ENCODE measurements at regions not wholly inside any gene's neighbourhood (a gene's known extent, or its start where the extent isn't known, plus 50 kb on each side); places are given as distances from the start of the nearest gene placed in this dataset.

GRCh38 chr6:78618970-78619369 is 248.4 kb upstream of the IRAK1BP1 start:
- no peak for TF ChIP-seq EP300 (IDR thresholded peaks at IDR 0.05)
- no peak for TF ChIP-seq CTCF (IDR thresholded peaks at IDR 0.05)
- TF ChIP-seq POLR2A (IDR thresholded peaks at IDR 0.05), result no peak
- WGBS, 2 donors, result 49 to 52% methylated on average over 2 of the region's 2 CpGs
- H3K36me3 ChIP-seq, result no peaks in the 10 kb centered on the region
- H3K27me3 ChIP-seq, result no peaks in the 10 kb centered on the region
- no peak overlapping the region for H3K27ac ChIP-seq
- no peaks in the 10 kb centered on the region for H3K9me3 ChIP-seq
- H3K4me3 ChIP-seq, result no peak overlapping the region
- no peaks in the 10 kb centered on the region for H3K4me1 ChIP-seq
- no peak for DNase-seq (ENCODE audit: low spot score in 2 of 2)

GRCh38 chr6:78623554-78623953 is 243.8 kb upstream of the IRAK1BP1 start:
- DNase-seq (ENCODE audit: low spot score in 2 of 2), result no peak
- H3K9me3 ChIP-seq, result no peaks in the 10 kb centered on the region
- no peak overlapping the region for H3K27ac ChIP-seq
- no peaks in the 10 kb centered on the region for H3K4me1 ChIP-seq
- no peaks in the 10 kb centered on the region for H3K36me3 ChIP-seq
- TF ChIP-seq EP300 (IDR thresholded peaks at IDR 0.05) (no peak), POLR2A (IDR thresholded peaks at IDR 0.05) (no peak), CTCF (IDR thresholded peaks at IDR 0.05) (no peak)
- H3K4me3 ChIP-seq, result no peak overlapping the region
- no peaks in the 10 kb centered on the region for H3K27me3 ChIP-seq

DNA sequence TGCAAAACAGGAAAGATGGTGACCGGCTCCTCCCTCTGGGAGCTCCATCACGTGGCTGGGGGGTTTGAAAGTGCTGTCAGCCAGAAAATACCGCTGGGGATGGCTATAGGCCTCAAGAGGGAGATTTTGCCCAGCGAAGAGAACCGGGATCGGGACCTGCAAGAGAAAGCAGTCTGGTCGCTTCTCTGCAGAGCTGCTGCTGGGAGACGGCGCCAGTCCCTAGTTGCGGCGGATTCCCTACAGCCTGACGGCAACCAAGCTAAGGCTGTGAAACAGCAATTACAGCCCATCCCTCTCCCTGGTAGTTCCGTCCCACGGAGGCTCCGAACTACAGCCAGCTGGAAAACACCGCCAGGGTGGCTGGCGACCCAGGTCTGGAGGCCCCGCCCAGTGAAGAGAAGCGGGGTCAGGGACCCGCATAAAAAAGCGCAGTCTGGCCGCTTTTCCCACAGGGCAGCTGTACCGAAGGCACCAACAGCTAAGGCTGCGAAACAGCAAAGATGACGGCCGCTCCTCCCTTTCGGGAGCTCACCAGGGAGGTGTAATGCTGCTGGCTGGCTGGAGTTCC is 238.1 kb upstream of the IRAK1BP1 start:
- no peaks in the 10 kb centered on the region for H3K27me3 ChIP-seq
- WGBS, 2 donors, result 11 to 30% methylated on average over 26 to 27 of the region's 27 CpGs
- no peaks in the 10 kb centered on the region for H3K36me3 ChIP-seq
- no peak overlapping the region for H3K27ac ChIP-seq
- no peak for DNase-seq (ENCODE audit: low spot score in 2 of 2)
- peak overlapping the region in 3 of 4 donors; percentile 24 to 48 (median 30) for H3K4me3 ChIP-seq
- TF ChIP-seq CTCF (IDR thresholded peaks at IDR 0.05) (no peak), EP300 (IDR thresholded peaks at IDR 0.05) (no peak), POLR2A (IDR thresholded peaks at IDR 0.05) (no peak)
- H3K9me3 ChIP-seq, result no peaks in the 10 kb centered on the region
- no peaks in the 10 kb centered on the region for H3K4me1 ChIP-seq

DNA sequence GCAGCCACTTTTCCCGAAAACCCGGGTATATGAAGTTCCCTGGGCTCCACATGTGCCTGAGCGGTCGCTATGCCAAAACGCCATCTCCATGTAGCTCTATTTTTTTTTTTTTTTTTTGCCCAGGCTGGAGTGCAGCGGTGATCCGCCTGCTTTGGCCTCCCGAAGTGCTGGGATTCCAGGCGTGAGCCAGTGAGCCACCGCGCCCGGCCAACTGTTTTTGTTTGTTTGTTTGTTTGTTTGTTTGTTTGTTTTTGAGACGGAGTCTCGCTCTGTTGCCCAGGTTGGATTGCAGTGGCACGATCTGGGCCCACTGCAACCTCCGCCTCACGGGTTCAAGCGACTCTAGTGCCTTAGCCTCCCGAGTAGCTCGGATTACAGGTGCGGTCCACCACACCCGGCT is 237.5 kb upstream of the IRAK1BP1 start:
- Histone ChIP-seq H3K27ac (no peak overlapping the region), H3K4me3 (no peak overlapping the region), H3K4me1 (no peaks in the 10 kb centered on the region), H3K9me3 (no peaks in the 10 kb centered on the region), H3K27me3 (no peaks in the 10 kb centered on the region), H3K36me3 (no peaks in the 10 kb centered on the region)
- WGBS, 2 donors, result 87% methylated on average over 22 of the region's 22 CpGs
- TF ChIP-seq EP300 (IDR thresholded peaks at IDR 0.05) (no peak), CTCF (IDR thresholded peaks at IDR 0.05) (no peak), POLR2A (IDR thresholded peaks at IDR 0.05) (no peak)
- DNase-seq (ENCODE audit: low spot score in 2 of 2), result no peak

- Histone ChIP-seq H3K9me3 (no peaks in the 10 kb centered on the region), H3K27me3 (no peaks in the 10 kb centered on the region), H3K4me1 (no peaks in the 10 kb centered on the region), H3K4me3 (no peak overlapping the region), H3K27ac (no peak overlapping the region), H3K36me3 (no peaks in the 10 kb centered on the region)
- no peak for DNase-seq (ENCODE audit: low spot score in 2 of 2)
- TF ChIP-seq POLR2A (IDR thresholded peaks at IDR 0.05), result no peak
- TF ChIP-seq EP300 (IDR thresholded peaks at IDR 0.05), result no peak
- 48 to 52% methylated on average over 3 of the region's 3 CpGs for WGBS, 2 donors
Observed at GRCh38 chr6:78631976-78632375, 235.4 kb upstream of the IRAK1BP1 start.
